ENCODE measurements at regions not wholly inside any gene's neighbourhood (a gene's known extent, or its start where the extent isn't known, plus 50 kb on each side); places are given as distances from the start of the nearest gene placed in this dataset.

GRCh38 chr6:153215242-153215641, 84.2 kb upstream of the RGS17 start:
- no peak for ATAC-seq

GRCh38 chr6:153214436-153214835, 83.4 kb upstream of the RGS17 start:
- no peak for ATAC-seq
- intact Hi-C loops (cut with DNase I) = no loop called here
- no peak for DNase-seq (ENCODE audit: low spot score)

More at GRCh38 chr6:153215242-153215641, 84.2 kb upstream of the RGS17 start:
- DNase-seq (ENCODE audit: low spot score) = no peak
- intact Hi-C loops (cut with DNase I) = no loop called here

DNA sequence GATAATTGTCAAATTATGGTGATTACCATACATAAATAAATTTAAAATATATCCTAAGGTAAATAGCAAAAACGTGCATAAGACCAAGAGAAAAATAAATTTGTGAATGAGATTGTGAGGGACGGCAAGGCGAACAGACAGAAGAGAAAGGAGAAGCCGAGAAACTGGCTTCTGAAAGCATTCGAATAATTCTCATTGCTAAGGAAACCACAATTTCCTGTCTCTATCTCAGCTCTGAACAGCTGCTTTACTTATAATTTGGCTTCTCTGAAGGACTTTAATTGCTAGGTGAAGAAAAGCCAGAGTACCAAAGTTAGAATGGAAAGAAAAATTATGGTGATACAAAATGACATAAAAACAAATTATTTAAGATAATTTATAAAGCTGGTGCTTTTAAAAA, 79.0 kb upstream of the RGS17 start:
- intact Hi-C loops (cut with DNase I) = no loop called here
- DNase-seq (ENCODE audit: low spot score) = no peak
- ATAC-seq = no peak

GRCh38 chr6:153208706-153209105, 77.6 kb upstream of the RGS17 start:
- intact Hi-C loops (cut with DNase I) = no loop called here
- ATAC-seq = no peak
- no peak for DNase-seq (ENCODE audit: low spot score)

DNA sequence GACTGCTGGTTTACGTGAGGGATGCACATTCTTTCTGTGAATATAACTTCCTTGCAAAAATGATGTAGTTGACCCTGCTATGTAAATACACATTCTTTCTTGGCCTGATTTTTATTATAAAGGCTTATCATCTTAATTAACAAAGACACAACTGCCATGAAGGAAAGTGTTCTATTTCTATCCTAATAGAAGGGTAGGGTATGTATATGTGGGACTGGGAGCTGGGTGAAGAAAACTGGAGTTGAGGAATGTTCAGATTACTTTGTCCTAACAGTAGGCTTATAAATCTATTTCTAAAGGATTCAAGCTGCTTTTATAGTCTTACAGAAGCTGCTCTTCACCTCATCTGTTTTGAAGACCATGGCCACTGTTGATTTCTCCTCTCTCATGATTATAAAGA, 76.5 kb upstream of the RGS17 start:
- DNase-seq (ENCODE audit: low spot score) (no peak), ATAC-seq (no peak)
- intact Hi-C loops (cut with DNase I) = no loop called here

DNA sequence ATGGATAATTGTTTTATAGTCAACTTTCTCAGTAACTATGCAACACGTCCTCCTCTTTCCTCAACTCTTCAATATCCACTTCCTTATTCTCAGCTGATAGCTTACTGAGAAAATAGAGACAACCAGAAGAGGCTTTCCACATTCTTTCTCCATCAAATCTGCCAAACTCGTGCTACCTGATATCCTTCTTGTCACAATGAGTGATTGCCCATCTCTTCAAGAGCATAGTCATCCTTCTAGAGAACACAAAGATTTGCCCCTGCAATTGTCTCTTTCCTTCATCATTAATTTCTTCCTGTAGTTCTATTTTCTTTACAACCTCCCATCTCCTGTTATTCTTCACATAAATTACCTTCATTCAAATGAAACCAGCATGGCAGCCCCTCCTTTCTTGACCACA, 75.9 kb upstream of the RGS17 start:
- ATAC-seq (no peak), DNase-seq (ENCODE audit: low spot score) (no peak)
- intact Hi-C loops (cut with DNase I) = no loop called here

GRCh38 chr6:153192943-153193885, 62.1 kb upstream of the RGS17 start:
- ATAC-seq (no peak), DNase-seq (ENCODE audit: low spot score) (no peak)
- intact Hi-C loops (cut with DNase I) = no loop called here

GRCh38 chr6:153183925-153184324, 52.8 kb upstream of the RGS17 start:
- DNase-seq (ENCODE audit: low spot score) = no peak
- intact Hi-C loops (cut with DNase I) = no loop called here
- no peak for ATAC-seq
